Central memory CD4-positive, alpha-beta T cell (primary cell): ENCODE measurements at regions not wholly inside any gene's neighbourhood (a gene's known extent, or its start where the extent isn't known, plus 50 kb on each side); places are given as distances from the start of the nearest gene placed in this dataset.
"Not testable (repeated sequence)": the region's sequence is repeated elsewhere in the genome, so short reads cannot be mapped to it uniquely, and the experiment has no call there.

Experiments
- DNase-seq: peaks from one replicate; pipeline ENCODE4 v3.0.0; 2022

DNA sequence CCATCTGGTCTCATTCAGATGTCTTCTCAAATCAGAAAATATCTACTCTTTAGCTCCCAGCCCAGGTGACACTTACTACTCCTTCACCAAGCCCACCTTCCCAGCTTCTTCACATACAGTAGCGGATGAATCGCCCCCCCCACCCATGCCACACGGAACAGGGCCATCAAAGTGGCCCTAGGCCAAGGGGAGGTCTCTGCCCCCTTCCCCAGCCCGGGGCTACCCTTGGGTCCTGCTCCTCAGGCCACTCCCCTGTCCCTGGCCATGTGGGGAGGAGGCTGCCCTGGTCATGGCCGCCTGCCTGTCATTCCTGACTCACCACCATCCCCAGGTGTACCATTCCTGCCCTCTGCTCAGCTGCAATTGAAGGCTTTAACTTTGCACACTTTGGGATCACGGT lies 142.8 kb downstream of the NECTIN1 start:
- no peak for DNase-seq

DNA sequence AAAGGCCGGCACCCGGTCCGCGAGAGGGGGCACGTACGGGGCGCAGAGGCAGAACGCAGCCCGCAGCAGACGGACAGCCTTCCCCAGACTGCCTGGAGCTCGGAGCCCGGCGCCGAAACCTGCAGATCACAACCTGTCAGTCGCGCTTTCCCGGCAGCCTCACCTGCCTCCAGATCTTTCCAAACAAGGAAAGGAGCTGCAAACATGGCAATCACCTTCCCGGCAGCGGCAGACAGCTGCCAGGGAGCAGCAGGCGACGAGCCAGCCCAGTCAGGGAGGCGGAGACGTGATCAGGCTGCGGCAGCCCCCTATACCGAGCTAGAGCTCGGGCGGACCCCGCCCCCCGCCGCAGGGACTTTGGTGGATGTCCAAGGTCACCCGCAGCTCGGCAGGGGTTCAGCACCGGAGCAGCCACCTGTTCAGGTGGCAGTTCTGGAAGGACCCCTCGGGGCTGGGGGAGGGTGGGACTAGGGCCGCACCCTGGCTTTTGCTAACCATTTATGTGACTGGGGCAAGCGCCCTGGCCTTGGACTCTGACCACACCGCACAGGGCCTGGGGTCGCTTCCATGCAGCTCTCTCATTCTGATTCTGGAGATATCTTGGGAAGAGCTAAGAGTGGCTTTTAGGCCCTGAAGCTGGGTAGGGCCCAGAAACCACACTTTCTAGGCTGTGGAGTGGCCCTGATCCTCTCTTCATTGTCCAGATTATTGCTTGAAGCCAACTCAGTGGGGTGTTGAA lies 143.8 kb downstream of the NECTIN1 start:
- no peak for DNase-seq

DNA sequence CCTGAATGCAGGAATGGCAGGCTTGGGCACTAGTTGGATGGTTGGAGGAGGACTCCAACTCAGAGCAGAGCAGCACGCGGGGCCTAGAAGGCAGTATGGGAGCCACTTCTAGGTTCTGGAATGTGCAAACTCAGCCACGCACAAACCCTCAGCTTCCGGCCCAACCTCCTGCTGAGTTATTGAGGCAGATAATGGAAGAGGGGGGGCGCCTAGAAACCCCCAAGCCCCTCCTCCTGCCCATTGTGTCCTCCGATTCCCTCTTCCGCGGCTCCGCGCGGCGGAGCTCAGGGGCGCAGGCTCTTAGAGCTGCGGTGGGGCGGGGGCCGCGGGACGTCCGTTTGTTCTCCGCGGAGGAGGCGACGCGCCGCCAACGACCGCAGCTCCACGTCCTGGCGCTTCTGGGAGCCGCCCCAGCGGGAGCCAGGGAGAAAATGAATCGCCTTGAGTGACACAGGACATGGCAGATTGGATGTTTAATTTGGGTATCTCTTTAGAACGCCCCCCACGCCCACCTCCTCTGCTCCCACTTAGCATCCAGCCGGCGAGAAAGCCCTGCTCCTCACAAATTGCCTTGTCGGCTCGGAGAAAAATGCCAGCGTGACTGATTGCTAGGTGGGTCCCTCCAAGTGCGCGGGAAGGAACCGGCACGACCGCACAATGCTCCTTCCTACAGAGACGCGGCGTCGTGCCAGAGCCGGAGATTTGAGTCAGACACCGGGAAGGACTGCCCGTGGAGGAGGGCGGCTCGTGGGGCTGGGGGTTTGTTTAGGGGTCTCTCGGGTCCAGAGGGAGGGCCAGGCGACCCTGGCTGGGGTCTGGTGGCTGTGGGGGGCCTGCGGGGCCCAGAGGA lies 144.6 kb downstream of the NECTIN1 start:
- DNase-seq, result no peak

DNA sequence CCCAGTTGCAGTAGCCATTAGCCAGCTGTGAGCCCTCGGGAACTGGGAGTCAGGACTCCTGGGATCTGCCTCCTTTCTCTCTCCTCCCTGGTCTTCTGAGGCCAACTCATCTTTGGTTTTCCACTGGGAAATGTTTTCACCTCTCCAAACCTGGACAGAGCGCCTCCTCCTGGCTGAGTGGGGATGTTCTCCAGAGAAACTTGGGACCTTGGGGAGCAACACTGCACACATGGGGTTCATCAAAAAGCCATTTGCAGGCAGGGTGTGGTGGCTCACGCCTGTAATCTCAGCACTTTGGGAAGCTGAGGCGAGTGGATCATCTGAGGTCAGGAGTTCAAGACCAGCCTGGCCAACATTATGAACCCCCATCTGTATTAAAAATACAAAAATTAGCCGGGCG lies 145.4 kb downstream of the NECTIN1 start:
- DNase-seq, result no peak

DNA sequence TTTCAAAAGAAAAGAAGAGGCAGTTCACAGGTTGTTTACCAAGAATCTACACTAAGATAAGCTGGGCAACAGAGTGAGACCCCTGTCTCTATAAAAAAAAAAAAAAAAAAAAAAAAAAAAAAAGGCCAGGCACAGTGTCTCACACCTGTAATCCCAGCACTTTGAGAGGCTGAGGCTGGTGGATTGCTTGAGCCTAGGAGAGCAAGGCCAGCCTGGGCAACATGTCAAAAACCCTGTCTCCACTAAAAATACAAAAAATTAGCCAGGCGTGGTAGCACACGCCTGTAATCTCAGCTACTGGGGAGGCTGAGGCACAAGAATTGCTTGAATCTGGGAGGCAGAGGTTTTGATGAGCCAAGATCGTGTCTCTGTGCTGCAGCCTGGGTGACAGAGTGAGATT lies 147.6 kb downstream of the NECTIN1 start:
- DNase-seq, result not testable (repeated sequence)

DNA sequence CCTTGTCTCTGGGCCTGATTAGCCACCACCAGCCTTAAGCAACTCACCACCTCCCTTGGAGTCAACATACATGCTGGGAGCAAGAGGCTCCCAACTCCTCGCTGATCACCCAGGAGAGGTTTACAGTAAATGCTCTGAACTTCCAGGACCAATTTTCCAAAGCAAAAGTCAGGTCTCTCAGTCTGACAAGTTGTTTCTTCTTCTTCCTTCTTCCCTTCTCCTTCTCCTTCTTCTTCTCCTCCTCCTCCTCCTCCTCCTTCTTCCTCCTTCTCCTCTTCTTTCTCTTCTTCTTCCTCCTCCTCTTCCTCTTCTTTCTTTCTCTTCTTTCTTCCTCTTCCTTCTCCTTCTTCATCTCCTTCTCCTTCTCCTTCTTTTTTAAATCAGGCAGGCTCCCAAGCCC lies 148.2 kb downstream of the NECTIN1 start:
- no peak for DNase-seq

GRCh38 chr11:119580081-119580480 lies 148.9 kb downstream of the NECTIN1 start:
- DNase-seq, result no peak

DNA sequence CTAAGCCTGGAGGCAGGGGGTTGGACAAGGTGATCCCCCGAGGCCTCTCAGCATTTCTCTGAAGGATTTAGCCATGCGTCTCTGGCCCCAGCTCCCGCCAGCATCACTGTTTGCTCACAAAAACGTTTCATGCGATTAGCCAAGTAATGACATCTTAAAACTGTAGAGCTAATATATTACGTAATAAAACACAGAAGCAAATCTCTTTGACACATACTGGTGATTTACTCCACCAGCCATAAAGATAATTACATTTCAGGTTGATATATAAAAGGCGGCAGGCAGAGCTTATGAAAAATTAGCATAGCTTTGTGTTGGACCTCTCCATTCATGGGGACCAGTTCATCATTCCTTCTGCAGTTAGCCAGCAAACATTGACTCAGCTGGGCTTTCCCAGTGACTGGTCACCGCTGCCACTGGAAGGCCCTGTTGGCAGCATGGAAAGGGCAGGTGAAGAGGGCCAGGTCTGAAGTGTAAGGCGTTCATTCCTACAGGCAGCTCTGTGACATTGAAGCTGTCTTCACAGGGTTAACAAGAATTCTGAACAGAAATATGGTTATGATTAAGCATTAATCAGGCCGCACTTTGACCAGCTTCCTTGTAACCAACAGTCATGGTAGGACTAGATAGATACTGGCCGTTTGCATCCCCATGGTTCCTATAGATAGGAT lies 150.3 kb downstream of the NECTIN1 start:
- no peak for DNase-seq

GRCh38 chr11:119573858-119574257 lies 150.9 kb upstream of the THY1 start:
- no peak for DNase-seq

DNA sequence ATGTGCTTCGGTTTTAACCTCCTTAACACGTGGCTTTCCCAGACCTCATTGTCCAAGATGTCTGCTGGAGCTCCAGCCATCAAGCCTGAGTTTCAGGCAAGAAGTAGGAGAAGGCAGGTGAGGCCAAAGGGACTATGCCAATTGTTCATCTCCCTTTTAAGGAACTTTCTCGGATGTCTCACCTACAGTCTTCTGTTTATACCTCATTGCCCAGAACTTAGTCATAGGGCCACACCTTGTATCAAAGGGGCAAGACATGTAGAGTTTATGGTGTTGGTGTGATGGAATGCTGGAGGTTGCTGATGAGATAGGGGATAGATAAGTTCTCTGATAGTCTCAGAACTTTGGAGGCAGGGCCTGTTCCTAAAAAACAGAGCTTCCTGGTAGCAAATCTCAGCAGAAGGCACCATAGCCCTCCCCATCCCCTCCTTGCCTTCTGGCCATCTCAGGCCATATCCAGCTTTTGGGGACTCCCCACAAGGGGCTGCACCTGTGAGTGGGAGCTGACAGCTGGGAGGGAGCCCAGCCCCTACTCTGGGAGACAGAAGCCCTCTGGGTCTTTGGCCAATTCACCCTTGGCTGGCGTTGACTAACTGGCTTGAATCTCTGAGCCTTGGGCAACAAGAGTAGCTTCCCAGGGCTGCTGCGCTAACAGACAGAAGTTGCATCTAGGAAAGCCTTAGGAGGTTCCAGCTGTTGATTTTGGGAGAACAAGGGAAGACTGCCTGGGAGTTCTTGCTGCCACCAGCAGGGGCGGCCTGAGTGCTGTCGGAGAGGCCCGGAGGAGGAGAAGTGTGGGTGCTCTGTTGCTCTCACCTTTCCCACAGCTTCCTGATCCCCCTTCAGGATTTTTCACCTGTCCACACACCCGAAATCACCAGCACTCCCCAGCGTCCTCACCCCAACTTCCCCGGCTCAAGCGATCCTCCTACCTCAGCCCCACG lies 149.8 kb upstream of the THY1 start:
- DNase-seq, result no peak

- no peak for DNase-seq
Measured at GRCh38 chr11:119571311-119571710, 148.3 kb upstream of the THY1 start.

GRCh38 chr11:119567688-119568582 lies 145.0 kb upstream of the THY1 start:
- no peak for DNase-seq

DNA sequence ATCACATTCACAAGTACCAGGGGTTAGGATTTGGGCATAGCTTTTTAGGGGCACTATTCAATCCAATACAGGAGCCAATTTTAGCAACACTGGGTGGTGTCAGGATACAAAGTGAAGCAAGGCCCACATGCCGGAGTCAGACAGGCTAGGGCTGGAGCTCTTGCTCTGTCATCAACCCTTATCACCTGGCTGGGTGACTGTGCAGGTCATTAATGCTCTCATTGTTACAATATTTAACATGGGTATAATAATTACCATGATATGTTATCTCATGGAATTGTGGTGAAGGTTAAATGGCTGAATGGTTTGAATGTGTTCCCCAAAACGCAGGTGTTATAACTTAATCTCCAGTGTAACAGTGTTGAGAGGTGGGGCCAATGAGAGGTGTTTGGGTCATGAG lies 143.3 kb upstream of the THY1 start:
- DNase-seq, result no peak

- DNase-seq, result not testable (repeated sequence)
Measured at GRCh38 chr11:119565693-119566092, 142.7 kb upstream of the THY1 start.

- DNase-seq, result no peak
Measured at GRCh38 chr11:119560961-119561360, 138.0 kb upstream of the THY1 start.

GRCh38 chr11:119560291-119560690 lies 137.3 kb upstream of the THY1 start:
- no peak for DNase-seq

DNA sequence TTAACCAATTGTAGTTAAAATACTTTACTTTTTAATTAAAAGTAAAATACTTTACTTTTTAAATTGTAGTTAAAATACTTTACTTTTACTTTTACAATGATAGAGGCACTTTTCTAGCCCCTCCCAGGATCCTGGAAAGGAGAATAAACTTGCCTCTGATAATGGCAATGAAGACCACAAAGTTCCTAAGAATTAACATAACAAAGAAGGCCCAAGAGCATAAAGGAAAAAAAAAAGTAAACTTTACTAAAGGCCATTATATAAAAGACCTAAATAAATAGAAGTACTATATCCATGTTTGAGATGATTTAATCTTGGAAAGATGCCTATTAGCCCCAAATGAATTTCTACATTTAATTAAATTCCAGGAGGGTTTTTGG lies 129.1 kb upstream of the THY1 start:
- DNase-seq, result no peak

GRCh38 chr11:119551420-119552105 lies 128.6 kb upstream of the THY1 start:
- DNase-seq, result no peak

GRCh38 chr11:119550053-119550752 lies 127.2 kb upstream of the THY1 start:
- DNase-seq, result no peak

DNA sequence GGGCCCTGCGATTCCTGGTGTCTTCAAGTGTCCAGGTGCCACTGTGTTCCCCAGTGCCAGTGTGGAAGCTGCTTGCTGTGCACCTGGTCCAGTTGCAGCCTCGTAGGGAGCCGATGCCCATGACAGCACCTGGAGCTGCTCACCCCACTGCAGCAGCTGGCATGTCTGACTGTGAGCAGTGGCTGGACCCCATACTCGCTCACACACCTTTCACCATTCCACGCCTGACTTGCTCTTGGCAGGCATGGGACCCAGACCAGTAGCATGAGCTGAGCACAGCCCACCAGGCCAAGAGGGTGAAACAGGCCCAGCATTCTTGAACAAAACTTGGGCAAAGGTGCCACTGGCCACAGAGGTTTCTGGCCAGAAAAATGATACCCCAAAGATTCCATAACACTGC lies 124.5 kb upstream of the THY1 start:
- DNase-seq, result no peak
